K562 (cell line): ENCODE measurements at regions not wholly inside any gene's neighbourhood (a gene's known extent, or its start where the extent isn't known, plus 50 kb on each side); places are given as distances from the start of the nearest gene placed in this dataset.

Source experiments
- ATAC-seq: fragments of 200-7000 bp; cut with Tn5 transposase; 3 replicates; pipeline ENCODE4 v1.9.1; 2020; ENCODE audit warnings: moderate library complexity
- BruUV-seq: library from RNA; stranded (reverse); fragments of 400-500 nt; replicated peaks from 2 replicates; lab custom pipeline; 2021; lab: Mats Ljungman, UMichigan
- CTCF ChIA-PET: fragments of 300-600 bp; formaldehyde crosslinking; extraction: SDS; loops from one replicate; lab custom pipeline; 2021; ENCODE audit warnings: low intra/inter-chr PET ratio; lab: Yijun Ruan, JAX
- POLR2A ChIA-PET: fragments of 300-600, 350-650 bp; sonication (Branson Sonifier 250); formaldehyde crosslinking; extraction: SDS; loops from one replicate; lab custom pipeline; 2021; ENCODE audit warnings: antibody characterized with exemption, inconsistent platforms; lab: Yijun Ruan, JAX
- DNase-seq, 4 experiments: peaks; one replicate each; pipeline versions ENCODE4 v3.0.0 to v3.0.0-alpha.2; 2011 to 2018; ENCODE audit warnings: low spot score in 3 of 4, mixed read lengths in 3 of 4; ENCODE audit errors: extremely low read depth in 1 of 4
- FAIRE-seq: peaks from 2 replicates; lab custom pipeline; 2011; peaks lifted over from hg19 to GRCh38; lab: Jason Lieb, UNC
- H2AFZ ChIP-seq: 2 replicates; pipeline ENCODE4 v1.6.0; 2011; ENCODE audit warnings: low read depth, low read length, control low read depth, inconsistent platforms
- H3K27ac ChIP-seq: fragments of 200-600 bp; 3 replicates; pipeline ENCODE4 v1.8.0; 2011; ENCODE audit warnings: low read depth, mild to moderate bottlenecking, control low read depth, inconsistent platforms, low read length, moderate library complexity, mixed read lengths; ENCODE audit errors: extremely low read depth
- H3K27me3 ChIP-seq, 2 experiments: fragments of 300-600 bp in 1 of 2; 2 replicates in 1 of 2; 3 replicates in 1 of 2; pipeline versions ENCODE4 v1.6.0 to v1.8.0; 2011; ENCODE audit warnings: inconsistent platforms in 2 of 2, low read length in 2 of 2, mild to moderate bottlenecking in 1 of 2, mixed read lengths in 1 of 2, moderate library complexity in 1 of 2; ENCODE audit not compliant: control insufficient read depth in 2 of 2, insufficient read depth in 2 of 2
- H3K36me3 ChIP-seq: fragments of 300-600 bp; 3 replicates; pipeline ENCODE4 v1.8.0; 2011; ENCODE audit warnings: mild to moderate bottlenecking, low read length, inconsistent platforms; ENCODE audit not compliant: control insufficient read depth, insufficient read depth
- H3K4me1 ChIP-seq, 2 experiments: fragments of 200-600 bp in 1 of 2; replicated peaks in 1 of 2; 2 replicates in 1 of 2; 3 replicates in 1 of 2; pipeline versions ENCODE4 v1.5.1 to v1.8.0; 2011; ENCODE audit warnings: inconsistent platforms in 2 of 2, low read length in 2 of 2, mild to moderate bottlenecking in 1 of 2, mixed read lengths in 1 of 2, moderate library complexity in 1 of 2; ENCODE audit not compliant: control insufficient read depth in 2 of 2, insufficient read depth in 2 of 2
- H3K4me2 ChIP-seq: 2 replicates; pipeline ENCODE4 v1.6.1; 2011; ENCODE audit warnings: low read length, control low read depth, inconsistent platforms, mixed read lengths; ENCODE audit not compliant: insufficient read depth
- H3K4me3 ChIP-seq: fragments of 200-600 bp; sonication (generic), shearing (Covaris generic); 2 replicates; pipeline ENCODE4 v1.5.1; 2016; ENCODE audit warnings: control low read depth, inconsistent platforms
- H3K79me2 ChIP-seq: fragments of 200-600 bp; 3 replicates; pipeline ENCODE4 v1.8.0; 2011; ENCODE audit warnings: low read length, inconsistent platforms; ENCODE audit not compliant: control insufficient read depth, insufficient read depth
- H3K9ac ChIP-seq, 2 experiments: 2 replicates each; pipeline versions ENCODE4 v1.6.0 to v1.6.1; 2011; ENCODE audit warnings: low read depth in 2 of 2, low read length in 2 of 2, control low read depth in 1 of 2, inconsistent platforms in 1 of 2, mild to moderate bottlenecking in 1 of 2, mixed read lengths in 1 of 2; ENCODE audit not compliant: insufficient read depth in 1 of 2
- H3K9me1 ChIP-seq: one replicate; pipeline ENCODE4 v1.6.0; 2011; ENCODE audit warnings: inconsistent platforms, mild to moderate bottlenecking, low read length, moderate library complexity; ENCODE audit not compliant: control insufficient read depth, insufficient read depth
- H3K9me3 ChIP-seq: replicated peaks from 2 replicates; pipeline ENCODE4 v1.5.1; 2011; ENCODE audit warnings: low read depth, low read length, inconsistent platforms; ENCODE audit not compliant: control insufficient read depth, insufficient read depth
- H4K20me1 ChIP-seq: replicated peaks from 2 replicates; pipeline ENCODE4 v1.6.1; 2011; ENCODE audit warnings: low read length, inconsistent platforms, mixed read lengths; ENCODE audit not compliant: control insufficient read depth, insufficient read depth
- FIP1L1 ChIP-seq: fragments of 200-400 bp; formaldehyde crosslinking; IDR thresholded peaks from 2 replicates; pipeline ENCODE4 v1.6.1; 2018; ENCODE audit warnings: mild to moderate bottlenecking, low read depth, low read length; ENCODE audit not compliant: poor library complexity, severe bottlenecking
- JUN ChIP-seq, 2 experiments: sonication (generic) in 1 of 2; formaldehyde crosslinking in 1 of 2; IDR thresholded peaks; 2 replicates each; pipeline versions ENCODE4 v1.6.1 to v1.8.0; 2012 to 2022; ENCODE audit warnings: borderline replicate concordance in 2 of 2, mild to moderate bottlenecking in 2 of 2, improper control_type of control experiment in 1 of 2, low read depth in 1 of 2, low read length in 1 of 2, missing genetic modification reagents in 1 of 2
- KHSRP ChIP-seq: fragments of 450-650 bp; IDR thresholded peaks from 2 replicates; pipeline ENCODE4 v1.6.1; 2017
- NFE2L1 ChIP-seq: fragments of 450-650 bp; IDR thresholded peaks from 2 replicates; pipeline ENCODE4 v1.6.1; 2016; ENCODE audit warnings: missing genetic modification characterization, low read depth, mild to moderate bottlenecking, missing compliant biosample characterization, moderate library complexity, borderline replicate concordance
- SIN3B ChIP-seq: fragments of 450-650 bp; IDR thresholded peaks from 2 replicates; pipeline ENCODE4 v1.6.1; 2017; ENCODE audit warnings: low read depth, mild to moderate bottlenecking, moderate library complexity
- TAF1 ChIP-seq: IDR thresholded peaks from 2 replicates; pipeline ENCODE4 v1.6.1; 2011; ENCODE audit warnings: mild to moderate bottlenecking, low read length, moderate library complexity; ENCODE audit not compliant: insufficient read depth, control insufficient read depth, severe bottlenecking; ENCODE audit errors: extremely low read depth
- TEAD1 ChIP-seq, 2 experiments: fragments of 450-650 bp in 1 of 2; sonication (generic) in 1 of 2; formaldehyde crosslinking; IDR thresholded peaks; 2 replicates each; pipeline versions ENCODE4 v1.4.0 to v1.8.0; 2020 to 2022; ENCODE audit warnings: mild to moderate bottlenecking in 2 of 2, missing genetic modification reagents in 1 of 2
- WGBS: fragments of 100-300 bp; shearing (Covaris generic); methylation state at CpG from one replicate; pipeline ENCODE4 v1.1.6; 2016; ENCODE audit warnings: low coverage, mixed read lengths; ENCODE audit not compliant: insufficient coverage; ENCODE audit errors: missing lambda C conversion rate; 5-methylcytosine and 5-hydroxymethylcytosine counted together
- in situ Hi-C: fragments of 300-500 bp; cut with MboI; formaldehyde crosslinking; loops from 4 replicates; pipeline ENCODE4 v1.15.0; 2018; ENCODE audit warnings: inconsistent platforms, mixed read lengths
- intact Hi-C: fragments of 100-400 bp; cut with micrococcal nuclease; formaldehyde crosslinking; loops from 2 replicates; pipeline ENCODE4 v1.14.2; 2022
- TF ChIP-seq, protein P1 (sequence below): conservative IDR thresholded peaks from 2 replicates; pipeline ENCODE4 v1.6.1; 2011; ENCODE audit warnings: low read depth, mild to moderate bottlenecking, low read length; ENCODE audit not compliant: control insufficient read depth
- TF ChIP-seq, protein P2 (sequence below): sonication (generic); formaldehyde crosslinking; IDR thresholded peaks from 2 replicates; pipeline ENCODE4 v1.9.0; 2022; ENCODE audit warnings: mild to moderate bottlenecking, missing genetic modification reagents
- TF ChIP-seq, protein P3 (sequence below): sonication (generic); formaldehyde crosslinking; IDR thresholded peaks from 2 replicates; pipeline ENCODE4 v1.8.0; 2022; ENCODE audit warnings: mild to moderate bottlenecking, missing genetic modification reagents
- TF ChIP-seq, protein P4 (sequence below): fragments of 450-650 bp; conservative IDR thresholded peaks from 2 replicates; pipeline ENCODE4 v1.6.1; 2016; ENCODE audit warnings: missing genetic modification characterization, low read depth, mild to moderate bottlenecking, control low read depth, missing compliant biosample characterization

DNA sequence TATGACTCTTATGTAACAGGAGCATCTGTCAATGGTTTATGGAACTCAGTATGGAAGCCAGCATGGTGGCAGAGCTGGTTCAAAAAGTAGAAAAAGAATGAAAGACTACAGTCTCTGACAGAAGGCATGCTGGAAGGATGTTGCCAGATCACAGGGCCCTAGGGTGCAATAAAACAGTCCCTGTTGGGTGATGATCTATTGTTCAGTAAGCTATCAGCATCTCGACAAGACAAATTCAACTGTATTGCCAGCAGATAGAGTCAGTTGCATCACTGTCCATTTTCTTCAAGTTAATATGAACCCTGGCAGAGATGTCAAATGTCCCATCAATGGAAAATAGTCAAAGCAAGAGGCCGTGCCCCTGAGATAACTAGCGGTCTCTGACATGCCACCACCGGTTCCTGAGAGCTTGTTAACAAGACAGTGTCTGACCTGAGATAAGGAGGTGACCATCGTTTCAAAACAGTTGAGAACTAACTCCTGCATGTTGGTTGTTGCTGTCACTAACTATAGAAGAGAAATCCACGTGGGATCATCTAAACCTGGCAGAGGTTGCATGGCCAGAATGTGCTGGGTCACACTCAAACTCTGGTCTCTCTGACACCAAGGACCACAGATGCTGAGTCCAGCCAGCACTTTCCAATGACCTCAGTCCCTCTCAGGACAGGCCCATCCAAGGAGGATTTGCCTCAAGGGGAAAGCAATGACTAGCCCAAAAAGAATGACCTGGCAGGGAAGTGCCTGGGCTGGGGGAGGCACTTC is 125.9 kb downstream of the RIPK4 start (continued):
- TF ChIP-seq, protein P1, sequence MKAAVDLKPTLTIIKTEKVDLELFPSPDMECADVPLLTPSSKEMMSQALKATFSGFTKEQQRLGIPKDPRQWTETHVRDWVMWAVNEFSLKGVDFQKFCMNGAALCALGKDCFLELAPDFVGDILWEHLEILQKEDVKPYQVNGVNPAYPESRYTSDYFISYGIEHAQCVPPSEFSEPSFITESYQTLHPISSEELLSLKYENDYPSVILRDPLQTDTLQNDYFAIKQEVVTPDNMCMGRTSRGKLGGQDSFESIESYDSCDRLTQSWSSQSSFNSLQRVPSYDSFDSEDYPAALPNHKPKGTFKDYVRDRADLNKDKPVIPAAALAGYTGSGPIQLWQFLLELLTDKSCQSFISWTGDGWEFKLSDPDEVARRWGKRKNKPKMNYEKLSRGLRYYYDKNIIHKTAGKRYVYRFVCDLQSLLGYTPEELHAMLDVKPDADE = no peak
- TF ChIP-seq NFE2L1 (no peak), TAF1 (no peak), SIN3B (no peak), TEAD1 (CRISPR knock-in tag; IDR thresholded peaks at IDR 0.05) (no peak)
- TF ChIP-seq, protein P2, sequence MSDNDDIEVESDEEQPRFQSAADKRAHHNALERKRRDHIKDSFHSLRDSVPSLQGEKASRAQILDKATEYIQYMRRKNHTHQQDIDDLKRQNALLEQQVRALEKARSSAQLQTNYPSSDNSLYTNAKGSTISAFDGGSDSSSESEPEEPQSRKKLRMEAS (CRISPR knock-in tag) = no peak
- TF ChIP-seq, all 486 proteins: peak for 0

DNA sequence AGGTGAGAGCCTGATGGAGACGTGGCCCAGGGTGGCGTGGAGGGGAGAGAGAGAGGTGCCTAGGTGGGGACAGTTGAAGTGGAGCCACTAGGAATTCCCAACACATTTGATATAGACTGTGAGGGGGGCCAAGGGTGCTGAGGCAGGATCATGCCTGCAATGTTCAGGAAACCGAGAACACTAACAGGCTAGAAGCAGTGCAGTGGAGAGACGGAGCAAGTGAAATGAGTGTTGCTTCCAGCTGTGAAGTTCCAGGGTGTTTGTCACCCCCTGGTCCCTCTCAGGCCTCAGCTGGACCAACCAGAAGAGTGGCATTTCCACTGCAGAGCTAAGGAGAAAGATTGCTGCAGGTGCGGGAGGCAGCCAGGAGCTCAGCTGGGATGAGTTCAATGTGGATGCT is 127.1 kb downstream of the RIPK4 start:
- BruUV-seq = no TSS peak
- Histone ChIP-seq H3K9me3 (no peaks in the 10 kb centered on the region), H3K27ac (no peak overlapping the region), H4K20me1 (no peaks in the 10 kb centered on the region; the same call in 1 of the 2 replicates), H3K4me3 (no peak overlapping the region), H3K9me1 (peaks cover 2% of the 10 kb centered on the region), H3K79me2 (no peaks in the 10 kb centered on the region), H2AFZ (no peak overlapping the region), H3K36me3 (no peaks in the 10 kb centered on the region), H3K9ac (no peak overlapping the region), H3K4me1 (no peaks in the 10 kb centered on the region), H3K4me2 (no peak overlapping the region), H3K27me3 (peaks cover 16 to 21% of the 10 kb centered on the region in 2 experiments; a peak in 2 of 5 replicates)
- FAIRE-seq = no peak
- intact Hi-C loops = no loop called here
- POLR2A ChIA-PET = no interaction called here
- 3% methylated on average over 5 of the region's 5 CpGs for WGBS
- TF ChIP-seq, protein P3, sequence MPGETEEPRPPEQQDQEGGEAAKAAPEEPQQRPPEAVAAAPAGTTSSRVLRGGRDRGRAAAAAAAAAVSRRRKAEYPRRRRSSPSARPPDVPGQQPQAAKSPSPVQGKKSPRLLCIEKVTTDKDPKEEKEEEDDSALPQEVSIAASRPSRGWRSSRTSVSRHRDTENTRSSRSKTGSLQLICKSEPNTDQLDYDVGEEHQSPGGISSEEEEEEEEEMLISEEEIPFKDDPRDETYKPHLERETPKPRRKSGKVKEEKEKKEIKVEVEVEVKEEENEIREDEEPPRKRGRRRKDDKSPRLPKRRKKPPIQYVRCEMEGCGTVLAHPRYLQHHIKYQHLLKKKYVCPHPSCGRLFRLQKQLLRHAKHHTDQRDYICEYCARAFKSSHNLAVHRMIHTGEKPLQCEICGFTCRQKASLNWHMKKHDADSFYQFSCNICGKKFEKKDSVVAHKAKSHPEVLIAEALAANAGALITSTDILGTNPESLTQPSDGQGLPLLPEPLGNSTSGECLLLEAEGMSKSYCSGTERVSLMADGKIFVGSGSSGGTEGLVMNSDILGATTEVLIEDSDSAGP (CRISPR knock-in tag) = no peak
- no peak for TF ChIP-seq JUN (IDR thresholded peaks at IDR 0.05; ENCODE audit: borderline replicate concordance, low read depth, low read length)
- no peak for TF ChIP-seq JUN (CRISPR knock-in tag; IDR thresholded peaks at IDR 0.05; ENCODE audit: borderline replicate concordance)
- TF ChIP-seq, protein P4, sequence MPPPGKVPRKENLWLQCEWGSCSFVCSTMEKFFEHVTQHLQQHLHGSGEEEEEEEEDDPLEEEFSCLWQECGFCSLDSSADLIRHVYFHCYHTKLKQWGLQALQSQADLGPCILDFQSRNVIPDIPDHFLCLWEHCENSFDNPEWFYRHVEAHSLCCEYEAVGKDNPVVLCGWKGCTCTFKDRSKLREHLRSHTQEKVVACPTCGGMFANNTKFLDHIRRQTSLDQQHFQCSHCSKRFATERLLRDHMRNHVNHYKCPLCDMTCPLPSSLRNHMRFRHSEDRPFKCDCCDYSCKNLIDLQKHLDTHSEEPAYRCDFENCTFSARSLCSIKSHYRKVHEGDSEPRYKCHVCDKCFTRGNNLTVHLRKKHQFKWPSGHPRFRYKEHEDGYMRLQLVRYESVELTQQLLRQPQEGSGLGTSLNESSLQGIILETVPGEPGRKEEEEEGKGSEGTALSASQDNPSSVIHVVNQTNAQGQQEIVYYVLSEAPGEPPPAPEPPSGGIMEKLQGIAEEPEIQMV = no peak
- no peak for TF ChIP-seq KHSRP
- no peak for TF ChIP-seq FIP1L1
- CTCF ChIA-PET = no interaction called here
- in situ Hi-C loops = no loop called here
- no peak for ATAC-seq
- no peak for DNase-seq
